Neural cell (in vitro differentiated cells): ENCODE measurements at regions not wholly inside any gene's neighbourhood (a gene's known extent, or its start where the extent isn't known, plus 50 kb on each side); places are given as distances from the start of the nearest gene placed in this dataset.

Experiments
- small RNA-seq, 3 experiments: library from RNA; depleted of rRNA; stranded (forward); fragments of <200 nt; gene quantifications; one replicate each; pipeline ENCODE3, GENCODE V24; 2012

Small RNA genes lying in the stretch of these regions (small RNA-seq; reads per million reads assigned to genes)
- gene RF00108 (0.72 to 1.5 (median 0.73) reads per million in 3 experiments), gene RNY3P9 (0 to 0.03 (median 0) reads per million in 3 experiments), gene RPL17P51 (0 reads per million in 3 experiments)
